ENCODE measurements at regions not wholly inside any gene's neighbourhood (a gene's known extent, or its start where the extent isn't known, plus 50 kb on each side); places are given as distances from the start of the nearest gene placed in this dataset.

DNA sequence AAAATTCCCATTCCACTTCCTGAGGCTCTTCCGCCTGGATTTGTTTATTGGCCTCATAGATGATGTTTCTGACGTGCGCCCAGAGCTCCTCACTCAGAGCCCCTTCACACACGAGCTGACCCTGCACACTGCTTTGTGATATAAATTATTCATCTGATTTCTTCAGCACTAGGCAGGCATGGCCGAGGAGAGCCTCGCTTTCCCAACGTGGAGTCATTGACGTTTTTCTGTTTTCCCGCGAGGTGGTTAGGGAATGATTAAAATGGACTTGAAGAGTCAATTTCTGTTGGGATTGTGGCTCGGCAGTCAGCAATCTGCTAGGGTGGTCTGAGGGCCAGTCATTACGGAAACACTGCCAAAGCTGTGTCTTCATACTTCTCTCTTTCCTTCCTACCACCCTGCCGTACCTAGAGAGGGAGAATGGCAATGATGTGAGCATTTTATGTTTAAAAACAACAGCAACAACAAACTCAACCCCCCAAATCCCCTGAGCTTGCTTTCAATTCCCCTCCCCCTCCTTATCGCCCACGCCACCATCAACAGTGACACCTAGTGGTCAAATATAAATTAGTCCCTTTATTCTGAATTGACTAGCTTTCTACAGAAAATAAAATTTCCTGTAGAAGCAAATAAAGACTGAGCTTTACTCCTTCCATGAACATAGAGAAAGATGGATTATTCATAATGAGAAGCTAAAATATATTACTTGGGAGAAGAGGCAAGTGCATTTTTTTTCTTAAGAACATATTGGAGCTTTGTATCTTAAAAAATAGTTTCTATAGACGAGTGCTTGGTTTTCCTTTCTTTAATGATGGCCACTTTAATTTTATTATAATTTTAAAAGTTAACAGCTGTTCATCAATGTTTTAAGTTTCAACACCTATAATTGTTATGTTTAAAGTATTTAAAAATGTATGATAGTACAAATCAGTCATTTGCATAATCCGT is 285.1 kb downstream of the MTX2 start:
- TF ChIP-seq, protein P1, sequence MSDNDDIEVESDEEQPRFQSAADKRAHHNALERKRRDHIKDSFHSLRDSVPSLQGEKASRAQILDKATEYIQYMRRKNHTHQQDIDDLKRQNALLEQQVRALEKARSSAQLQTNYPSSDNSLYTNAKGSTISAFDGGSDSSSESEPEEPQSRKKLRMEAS (CRISPR knock-in tag; IDR thresholded peaks at IDR 0.05), result no peak
- TF ChIP-seq SP1 (CRISPR knock-in tag; conservative IDR thresholded peaks at IDR 0.05) (no peak), ZNF317 (CRISPR knock-in tag; IDR thresholded peaks at IDR 0.05; ENCODE audit: borderline replicate concordance, low read depth) (no peak), CREB1 (CRISPR knock-in tag; IDR thresholded peaks at IDR 0.05) (no peak), MXD4 (CRISPR knock-in tag; IDR thresholded peaks at IDR 0.05; ENCODE audit: borderline replicate concordance) (no peak), NR1H2 (CRISPR knock-in tag; IDR thresholded peaks at IDR 0.05) (no peak), CREM (CRISPR knock-in tag; IDR thresholded peaks at IDR 0.05) (no peak), FOXJ3 (CRISPR knock-in tag; IDR thresholded peaks at IDR 0.05; ENCODE audit: borderline replicate concordance) (no peak), NR3C1 (CRISPR knock-in tag; conservative IDR thresholded peaks at IDR 0.05; ENCODE audit: low read depth) (no peak)
- TF ChIP-seq, protein P2, sequence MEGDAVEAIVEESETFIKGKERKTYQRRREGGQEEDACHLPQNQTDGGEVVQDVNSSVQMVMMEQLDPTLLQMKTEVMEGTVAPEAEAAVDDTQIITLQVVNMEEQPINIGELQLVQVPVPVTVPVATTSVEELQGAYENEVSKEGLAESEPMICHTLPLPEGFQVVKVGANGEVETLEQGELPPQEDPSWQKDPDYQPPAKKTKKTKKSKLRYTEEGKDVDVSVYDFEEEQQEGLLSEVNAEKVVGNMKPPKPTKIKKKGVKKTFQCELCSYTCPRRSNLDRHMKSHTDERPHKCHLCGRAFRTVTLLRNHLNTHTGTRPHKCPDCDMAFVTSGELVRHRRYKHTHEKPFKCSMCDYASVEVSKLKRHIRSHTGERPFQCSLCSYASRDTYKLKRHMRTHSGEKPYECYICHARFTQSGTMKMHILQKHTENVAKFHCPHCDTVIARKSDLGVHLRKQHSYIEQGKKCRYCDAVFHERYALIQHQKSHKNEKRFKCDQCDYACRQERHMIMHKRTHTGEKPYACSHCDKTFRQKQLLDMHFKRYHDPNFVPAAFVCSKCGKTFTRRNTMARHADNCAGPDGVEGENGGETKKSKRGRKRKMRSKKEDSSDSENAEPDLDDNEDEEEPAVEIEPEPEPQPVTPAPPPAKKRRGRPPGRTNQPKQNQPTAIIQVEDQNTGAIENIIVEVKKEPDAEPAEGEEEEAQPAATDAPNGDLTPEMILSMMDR (IDR thresholded peaks at IDR 0.05), result no peak; the same call in 1 of the 2 replicates
- TF ChIP-seq, protein P3, sequence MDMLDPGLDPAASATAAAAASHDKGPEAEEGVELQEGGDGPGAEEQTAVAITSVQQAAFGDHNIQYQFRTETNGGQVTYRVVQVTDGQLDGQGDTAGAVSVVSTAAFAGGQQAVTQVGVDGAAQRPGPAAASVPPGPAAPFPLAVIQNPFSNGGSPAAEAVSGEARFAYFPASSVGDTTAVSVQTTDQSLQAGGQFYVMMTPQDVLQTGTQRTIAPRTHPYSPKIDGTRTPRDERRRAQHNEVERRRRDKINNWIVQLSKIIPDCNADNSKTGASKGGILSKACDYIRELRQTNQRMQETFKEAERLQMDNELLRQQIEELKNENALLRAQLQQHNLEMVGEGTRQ (CRISPR knock-in tag; IDR thresholded peaks at IDR 0.05), result no peak
- TF ChIP-seq, protein P4, sequence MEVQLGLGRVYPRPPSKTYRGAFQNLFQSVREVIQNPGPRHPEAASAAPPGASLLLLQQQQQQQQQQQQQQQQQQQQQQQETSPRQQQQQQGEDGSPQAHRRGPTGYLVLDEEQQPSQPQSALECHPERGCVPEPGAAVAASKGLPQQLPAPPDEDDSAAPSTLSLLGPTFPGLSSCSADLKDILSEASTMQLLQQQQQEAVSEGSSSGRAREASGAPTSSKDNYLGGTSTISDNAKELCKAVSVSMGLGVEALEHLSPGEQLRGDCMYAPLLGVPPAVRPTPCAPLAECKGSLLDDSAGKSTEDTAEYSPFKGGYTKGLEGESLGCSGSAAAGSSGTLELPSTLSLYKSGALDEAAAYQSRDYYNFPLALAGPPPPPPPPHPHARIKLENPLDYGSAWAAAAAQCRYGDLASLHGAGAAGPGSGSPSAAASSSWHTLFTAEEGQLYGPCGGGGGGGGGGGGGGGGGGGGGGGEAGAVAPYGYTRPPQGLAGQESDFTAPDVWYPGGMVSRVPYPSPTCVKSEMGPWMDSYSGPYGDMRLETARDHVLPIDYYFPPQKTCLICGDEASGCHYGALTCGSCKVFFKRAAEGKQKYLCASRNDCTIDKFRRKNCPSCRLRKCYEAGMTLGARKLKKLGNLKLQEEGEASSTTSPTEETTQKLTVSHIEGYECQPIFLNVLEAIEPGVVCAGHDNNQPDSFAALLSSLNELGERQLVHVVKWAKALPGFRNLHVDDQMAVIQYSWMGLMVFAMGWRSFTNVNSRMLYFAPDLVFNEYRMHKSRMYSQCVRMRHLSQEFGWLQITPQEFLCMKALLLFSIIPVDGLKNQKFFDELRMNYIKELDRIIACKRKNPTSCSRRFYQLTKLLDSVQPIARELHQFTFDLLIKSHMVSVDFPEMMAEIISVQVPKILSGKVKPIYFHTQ (CRISPR knock-in tag; IDR thresholded peaks at IDR 0.05), result no peak

Data from WTC11 (cell line).